H1 (cell line): ENCODE measurements at regions not wholly inside any gene's neighbourhood (a gene's known extent, or its start where the extent isn't known, plus 50 kb on each side); places are given as distances from the start of the nearest gene placed in this dataset.

ENCODE experiments used
- EZH2 ChIP-seq: fragments of 200-600 bp; sonication (generic); IDR thresholded peaks from 2 replicates; pipeline ENCODE4 v1.7.1; 2012; ENCODE audit warnings: low read depth, mild to moderate bottlenecking, moderate library complexity, low read length, inconsistent platforms; ENCODE audit not compliant: severe bottlenecking

GRCh38 chr11:116579857-116580727 lies 192.7 kb downstream of the BUD13 start (continued):
- peak; percentile 75 for TF ChIP-seq EZH2
- TF ChIP-seq, all 59 proteins: peak for 5
